ENCODE measurements at regions not wholly inside any gene's neighbourhood (a gene's known extent, or its start where the extent isn't known, plus 50 kb on each side); places are given as distances from the start of the nearest gene placed in this dataset.

GRCh38 chr10:7471720-7472367 lies 61.0 kb upstream of the SFMBT2 start:
- no peak for TF ChIP-seq POLR2A (IDR thresholded peaks at IDR 0.05; ENCODE audit: control extremely low read depth in 1 of 2, low read depth in 2 of 2, low read length in 2 of 2)
- no peak for TF ChIP-seq EGR1 (IDR thresholded peaks at IDR 0.05; ENCODE audit: borderline replicate concordance, low read depth, low read length)

Data from H1 (cell line).